EH (cell line): ENCODE measurements at regions not wholly inside any gene's neighbourhood (a gene's known extent, or its start where the extent isn't known, plus 50 kb on each side); places are given as distances from the start of the nearest gene placed in this dataset.

Experiments used
- DNase-seq: peaks from one replicate; pipeline ENCODE4 v3.0.0-alpha.2; 2015; ENCODE audit warnings: low read depth

GRCh38 chr1:203926025-203926540 lies 64.7 kb downstream of the SNRPE start:
- DNase-seq: peak; percentile 69

- no peak for DNase-seq
Observed at GRCh38 chr1:203929741-203930309, 68.4 kb downstream of the SNRPE start.

- no peak for DNase-seq
Observed at GRCh38 chr1:203930342-203930741, 68.9 kb downstream of the SNRPE start.

- no peak for DNase-seq
Observed at GRCh38 chr1:203931953-203932352, 70.6 kb downstream of the SNRPE start.

GRCh38 chr1:203932556-203932955 lies 71.2 kb downstream of the SNRPE start:
- no peak for DNase-seq

- DNase-seq: no peak
Observed at GRCh38 chr1:203934027-203934426, 72.6 kb downstream of the SNRPE start.

GRCh38 chr1:203934651-203935050 lies 73.3 kb downstream of the SNRPE start:
- DNase-seq: peak; percentile 14

- no peak for DNase-seq
Observed at GRCh38 chr1:203935321-203935720, 73.9 kb downstream of the SNRPE start.

GRCh38 chr1:203937678-203938330 lies 76.4 kb downstream of the SNRPE start:
- no peak for DNase-seq

GRCh38 chr1:203944651-203945404 lies 83.4 kb downstream of the SNRPE start:
- DNase-seq: no peak

- no peak for DNase-seq
Observed at GRCh38 chr1:203954293-203954692, 92.9 kb downstream of the SNRPE start.

- no peak for DNase-seq
Observed at GRCh38 chr1:203954788-203955552, 93.6 kb downstream of the SNRPE start.

GRCh38 chr1:203968761-203969160 lies 104.2 kb upstream of the SOX13 start:
- no peak for DNase-seq

- no peak for DNase-seq
Observed at GRCh38 chr1:203969846-203970245, 103.1 kb upstream of the SOX13 start.

GRCh38 chr1:203985044-203985443 lies 87.9 kb upstream of the SOX13 start:
- peak; percentile 14 for DNase-seq

GRCh38 chr1:203985676-203986075 lies 87.2 kb upstream of the SOX13 start:
- DNase-seq: no peak

GRCh38 chr1:203986887-203987461 lies 85.9 kb upstream of the SOX13 start:
- peak; percentile 11 for DNase-seq

- no peak for DNase-seq
Observed at GRCh38 chr1:203990118-203990517, 82.8 kb upstream of the SOX13 start.

GRCh38 chr1:203992440-203992839 lies 80.5 kb upstream of the SOX13 start:
- no peak for DNase-seq

GRCh38 chr1:203993256-203993655 lies 79.7 kb upstream of the SOX13 start:
- DNase-seq: no peak

GRCh38 chr1:203995228-203995627 lies 77.7 kb upstream of the SOX13 start:
- DNase-seq: no peak

GRCh38 chr1:203996126-203996525 lies 76.8 kb upstream of the SOX13 start:
- DNase-seq: peak; percentile 6
